Activated naive CD4-positive, alpha-beta T cell treated with anti-CD3 and anti-CD28 coated beads, Interleukin-2, amount 50 U/mL, for 24 hours (primary cell): ENCODE measurements at regions not wholly inside any gene's neighbourhood (a gene's known extent, or its start where the extent isn't known, plus 50 kb on each side); places are given as distances from the start of the nearest gene placed in this dataset.
A peak's percentile ranks its signal among the peaks of the same experiment; 100 is the strongest.

Experiments used
- H3K27ac Mint-ChIP-seq: one replicate; pipeline ENCODE4 v1.8.0; 2021; ENCODE audit warnings: mild to moderate bottlenecking, mixed read lengths
- H3K27me3 Mint-ChIP-seq: one replicate; pipeline ENCODE4 v1.8.0; 2021; ENCODE audit warnings: mixed read lengths
- H3K36me3 Mint-ChIP-seq: one replicate; pipeline ENCODE4 v1.8.0; 2021; ENCODE audit warnings: mixed read lengths
- H3K4me1 Mint-ChIP-seq: one replicate; pipeline ENCODE4 v1.8.0; 2021; ENCODE audit warnings: mixed read lengths
- H3K4me3 Mint-ChIP-seq: one replicate; pipeline ENCODE4 v1.8.0; 2021; ENCODE audit warnings: mild to moderate bottlenecking, mixed read lengths
- H3K9me3 Mint-ChIP-seq: one replicate; pipeline ENCODE4 v1.8.0; 2021; ENCODE audit warnings: mixed read lengths

GRCh38 chr14:95408731-95409476 is 89.2 kb upstream of the CLMN start:
- H3K4me1 Mint-ChIP-seq: no peaks in the 10 kb centered on the region
- no peak overlapping the region for H3K27ac Mint-ChIP-seq
- H3K36me3 Mint-ChIP-seq: peaks cover 1% of the 10 kb centered on the region
- no peak overlapping the region for H3K4me3 Mint-ChIP-seq
- no peaks in the 10 kb centered on the region for H3K9me3 Mint-ChIP-seq
- no peaks in the 10 kb centered on the region for H3K27me3 Mint-ChIP-seq

- Mint-ChIP-seq H3K9me3 (no peaks in the 10 kb centered on the region), H3K27me3 (no peaks in the 10 kb centered on the region), H3K4me1 (no peaks in the 10 kb centered on the region), H3K27ac (peak overlapping the region; percentile 10), H3K4me3 (no peak overlapping the region), H3K36me3 (no peaks in the 10 kb centered on the region)
Measured at GRCh38 chr14:95407354-95407753, 87.6 kb upstream of the CLMN start.

GRCh38 chr14:95406756-95407277 is 87.1 kb upstream of the CLMN start:
- Mint-ChIP-seq H3K36me3 (no peaks in the 10 kb centered on the region), H3K4me1 (no peaks in the 10 kb centered on the region), H3K27me3 (no peaks in the 10 kb centered on the region), H3K4me3 (no peak overlapping the region), H3K27ac (no peak overlapping the region), H3K9me3 (no peaks in the 10 kb centered on the region)

GRCh38 chr14:95404583-95404982 is 84.9 kb upstream of the CLMN start:
- H3K9me3 Mint-ChIP-seq: no peaks in the 10 kb centered on the region
- H3K4me1 Mint-ChIP-seq: no peaks in the 10 kb centered on the region
- no peaks in the 10 kb centered on the region for H3K36me3 Mint-ChIP-seq
- H3K4me3 Mint-ChIP-seq: no peak overlapping the region
- no peak overlapping the region for H3K27ac Mint-ChIP-seq
- no peaks in the 10 kb centered on the region for H3K27me3 Mint-ChIP-seq

- no peaks in the 10 kb centered on the region for H3K4me1 Mint-ChIP-seq
- H3K4me3 Mint-ChIP-seq: no peak overlapping the region
- H3K27me3 Mint-ChIP-seq: no peaks in the 10 kb centered on the region
- H3K27ac Mint-ChIP-seq: no peak overlapping the region
- H3K36me3 Mint-ChIP-seq: no peaks in the 10 kb centered on the region
- H3K9me3 Mint-ChIP-seq: no peaks in the 10 kb centered on the region
Measured at GRCh38 chr14:95402578-95402977, 82.9 kb upstream of the CLMN start.

- no peak overlapping the region for H3K27ac Mint-ChIP-seq
- no peaks in the 10 kb centered on the region for H3K4me1 Mint-ChIP-seq
- no peaks in the 10 kb centered on the region for H3K36me3 Mint-ChIP-seq
- H3K27me3 Mint-ChIP-seq: no peaks in the 10 kb centered on the region
- H3K4me3 Mint-ChIP-seq: no peak overlapping the region
- no peaks in the 10 kb centered on the region for H3K9me3 Mint-ChIP-seq
Measured at GRCh38 chr14:95402176-95402575, 82.5 kb upstream of the CLMN start.

- no peak overlapping the region for H3K4me3 Mint-ChIP-seq
- no peaks in the 10 kb centered on the region for H3K9me3 Mint-ChIP-seq
- H3K36me3 Mint-ChIP-seq: no peaks in the 10 kb centered on the region
- H3K27ac Mint-ChIP-seq: no peak overlapping the region
- no peaks in the 10 kb centered on the region for H3K4me1 Mint-ChIP-seq
- H3K27me3 Mint-ChIP-seq: no peaks in the 10 kb centered on the region
Measured at GRCh38 chr14:95398630-95399547, 79.2 kb upstream of the CLMN start.

GRCh38 chr14:95397325-95397724 is 77.6 kb upstream of the CLMN start:
- Mint-ChIP-seq H3K4me1 (no peaks in the 10 kb centered on the region), H3K27me3 (no peaks in the 10 kb centered on the region), H3K27ac (no peak overlapping the region), H3K9me3 (no peaks in the 10 kb centered on the region), H3K36me3 (no peaks in the 10 kb centered on the region), H3K4me3 (no peak overlapping the region)

- Mint-ChIP-seq H3K27ac (peak overlapping the region; percentile 6), H3K4me3 (no peak overlapping the region), H3K4me1 (no peaks in the 10 kb centered on the region)
Measured at GRCh38 chr14:95396221-95396620, 76.5 kb upstream of the CLMN start.

GRCh38 chr14:95395098-95395737 is 75.5 kb upstream of the CLMN start:
- H3K27ac Mint-ChIP-seq: no peak overlapping the region
- no peaks in the 10 kb centered on the region for H3K36me3 Mint-ChIP-seq
- no peaks in the 10 kb centered on the region for H3K27me3 Mint-ChIP-seq
- H3K4me1 Mint-ChIP-seq: no peaks in the 10 kb centered on the region
- H3K9me3 Mint-ChIP-seq: no peaks in the 10 kb centered on the region
- H3K4me3 Mint-ChIP-seq: no peak overlapping the region

More at GRCh38 chr14:95396221-95396620, 76.5 kb upstream of the CLMN start:
- Mint-ChIP-seq H3K27me3 (no peaks in the 10 kb centered on the region), H3K36me3 (no peaks in the 10 kb centered on the region), H3K9me3 (no peaks in the 10 kb centered on the region)

GRCh38 chr14:95394297-95395097 is 74.8 kb upstream of the CLMN start:
- no peaks in the 10 kb centered on the region for H3K4me1 Mint-ChIP-seq
- H3K36me3 Mint-ChIP-seq: no peaks in the 10 kb centered on the region
- H3K9me3 Mint-ChIP-seq: no peaks in the 10 kb centered on the region
- H3K27me3 Mint-ChIP-seq: no peaks in the 10 kb centered on the region
- H3K4me3 Mint-ChIP-seq: no peak overlapping the region
- H3K27ac Mint-ChIP-seq: no peak overlapping the region

GRCh38 chr14:95392841-95393240 is 73.1 kb upstream of the CLMN start:
- Mint-ChIP-seq H3K27ac (no peak overlapping the region), H3K27me3 (peaks cover 1% of the 10 kb centered on the region), H3K36me3 (no peaks in the 10 kb centered on the region), H3K9me3 (no peaks in the 10 kb centered on the region), H3K4me3 (no peak overlapping the region), H3K4me1 (no peaks in the 10 kb centered on the region)

- Mint-ChIP-seq H3K4me1 (no peaks in the 10 kb centered on the region), H3K9me3 (no peaks in the 10 kb centered on the region), H3K27ac (no peak overlapping the region), H3K36me3 (no peaks in the 10 kb centered on the region), H3K27me3 (peaks cover 3% of the 10 kb centered on the region), H3K4me3 (no peak overlapping the region)
Measured at GRCh38 chr14:95391331-95391730, 71.6 kb upstream of the CLMN start.

- H3K4me3 Mint-ChIP-seq: no peak overlapping the region
- H3K27ac Mint-ChIP-seq: no peak overlapping the region
- H3K36me3 Mint-ChIP-seq: no peaks in the 10 kb centered on the region
- no peaks in the 10 kb centered on the region for H3K9me3 Mint-ChIP-seq
- H3K4me1 Mint-ChIP-seq: no peaks in the 10 kb centered on the region
- peaks cover 5% of the 10 kb centered on the region for H3K27me3 Mint-ChIP-seq
Measured at GRCh38 chr14:95389471-95390011, 69.8 kb upstream of the CLMN start.

GRCh38 chr14:95388699-95389098 is 69.0 kb upstream of the CLMN start:
- Mint-ChIP-seq H3K36me3 (no peaks in the 10 kb centered on the region), H3K4me3 (no peak overlapping the region), H3K4me1 (no peaks in the 10 kb centered on the region), H3K27ac (no peak overlapping the region), H3K9me3 (no peaks in the 10 kb centered on the region), H3K27me3 (peaks cover 7% of the 10 kb centered on the region)
